Mammary epithelial cell (primary cell): ENCODE measurements at regions not wholly inside any gene's neighbourhood (a gene's known extent, or its start where the extent isn't known, plus 50 kb on each side); places are given as distances from the start of the nearest gene placed in this dataset.

ENCODE experiments used
- CTCF ChIP-seq, 2 donors: IDR thresholded peaks in 1 of 2; conservative IDR thresholded peaks in 1 of 2; 2 replicates each; pipeline ENCODE4 v1.5.1; 2011 to 2012; ENCODE audit warnings: inconsistent platforms in 2 of 2, low read length in 2 of 2, mild to moderate bottlenecking in 2 of 2, control low read depth in 1 of 2, low read depth in 1 of 2; ENCODE audit not compliant: insufficient read depth in 1 of 2; ENCODE audit errors: extremely low read depth in 1 of 2
- EZH2 ChIP-seq: IDR thresholded peaks from 2 replicates; pipeline ENCODE4 v1.6.1; 2012; ENCODE audit warnings: low read length, inconsistent platforms, borderline replicate concordance

DNA sequence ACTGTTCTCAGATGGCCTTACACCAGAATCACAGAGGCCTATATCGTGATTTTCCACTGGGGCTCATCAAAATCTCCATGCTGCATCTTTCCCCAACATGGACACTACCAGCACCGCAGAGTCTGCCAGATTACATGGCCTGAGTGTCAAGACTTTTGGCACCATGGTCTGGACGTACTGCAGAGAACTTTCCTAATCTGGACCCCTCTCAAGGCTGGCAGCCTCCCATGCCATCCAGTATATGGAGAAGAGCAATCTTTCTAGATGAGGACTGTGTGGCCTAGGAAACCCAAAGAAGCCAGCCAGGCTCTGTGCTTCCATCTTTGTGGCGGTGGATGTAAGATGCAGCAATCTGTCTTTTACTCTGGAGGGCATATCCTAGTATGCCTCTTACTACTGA, 139.2 kb downstream of the ADAMTS15 start:
- TF ChIP-seq CTCF (conservative IDR thresholded peaks at IDR 0.05 in 1 of 2, IDR thresholded peaks at IDR 0.05 in 1 of 2; ENCODE audit: extremely low read depth in 1 of 2, insufficient read depth in 1 of 2, low read depth in 1 of 2, low read length in 2 of 2) (no peak), EZH2 (no peak)
